NB4 (cell line): ENCODE measurements at regions not wholly inside any gene's neighbourhood (a gene's known extent, or its start where the extent isn't known, plus 50 kb on each side); places are given as distances from the start of the nearest gene placed in this dataset.

ENCODE experiments used
- DNase-seq: peaks from one replicate; pipeline ENCODE4 v3.0.0; 2010; ENCODE audit warnings: low read depth
- H3K4me3 ChIP-seq: one replicate; pipeline ENCODE4 v1.5.1; 2011; ENCODE audit warnings: mild to moderate bottlenecking, low read depth, low read length, moderate library complexity
- MAX ChIP-seq: IDR thresholded peaks from 2 replicates; pipeline ENCODE4 v1.6.1; 2011; ENCODE audit warnings: low read depth, low read length
- MYC ChIP-seq: IDR thresholded peaks from 2 replicates; pipeline ENCODE4 v1.6.1; 2011; ENCODE audit warnings: low read depth, low read length
- POLR2A ChIP-seq: IDR thresholded peaks from 2 replicates; pipeline ENCODE4 v1.6.1; 2011; ENCODE audit warnings: mild to moderate bottlenecking; ENCODE audit not compliant: insufficient read length; ENCODE audit errors: extremely low read depth
- TF ChIP-seq, protein P1 (sequence below): IDR thresholded peaks from one replicate; pipeline ENCODE4 v1.5.1; 2012; ENCODE audit warnings: low read depth, low read length

GRCh38 chr2:196407675-196408264 is 231.7 kb upstream of the CCDC150 start:
- TF ChIP-seq, protein P1, sequence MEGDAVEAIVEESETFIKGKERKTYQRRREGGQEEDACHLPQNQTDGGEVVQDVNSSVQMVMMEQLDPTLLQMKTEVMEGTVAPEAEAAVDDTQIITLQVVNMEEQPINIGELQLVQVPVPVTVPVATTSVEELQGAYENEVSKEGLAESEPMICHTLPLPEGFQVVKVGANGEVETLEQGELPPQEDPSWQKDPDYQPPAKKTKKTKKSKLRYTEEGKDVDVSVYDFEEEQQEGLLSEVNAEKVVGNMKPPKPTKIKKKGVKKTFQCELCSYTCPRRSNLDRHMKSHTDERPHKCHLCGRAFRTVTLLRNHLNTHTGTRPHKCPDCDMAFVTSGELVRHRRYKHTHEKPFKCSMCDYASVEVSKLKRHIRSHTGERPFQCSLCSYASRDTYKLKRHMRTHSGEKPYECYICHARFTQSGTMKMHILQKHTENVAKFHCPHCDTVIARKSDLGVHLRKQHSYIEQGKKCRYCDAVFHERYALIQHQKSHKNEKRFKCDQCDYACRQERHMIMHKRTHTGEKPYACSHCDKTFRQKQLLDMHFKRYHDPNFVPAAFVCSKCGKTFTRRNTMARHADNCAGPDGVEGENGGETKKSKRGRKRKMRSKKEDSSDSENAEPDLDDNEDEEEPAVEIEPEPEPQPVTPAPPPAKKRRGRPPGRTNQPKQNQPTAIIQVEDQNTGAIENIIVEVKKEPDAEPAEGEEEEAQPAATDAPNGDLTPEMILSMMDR: no peak
- no peak for TF ChIP-seq MAX
- no peak for TF ChIP-seq POLR2A
- TF ChIP-seq MYC: no peak

GRCh38 chr2:196409376-196409775 is 230.1 kb upstream of the CCDC150 start:
- H3K4me3 ChIP-seq: no peak overlapping the region
- TF ChIP-seq, protein P1: no peak
- TF ChIP-seq MAX (no peak), POLR2A (no peak), MYC (no peak)
- no peak for DNase-seq

More at GRCh38 chr2:196407675-196408264, 231.7 kb upstream of the CCDC150 start:
- no peak for DNase-seq
- H3K4me3 ChIP-seq: no peak overlapping the region

GRCh38 chr2:196410008-196410407 is 229.5 kb upstream of the CCDC150 start:
- no peak overlapping the region for H3K4me3 ChIP-seq
- DNase-seq: no peak
- TF ChIP-seq MYC (no peak), MAX (no peak), POLR2A (no peak)
- TF ChIP-seq, protein P1: no peak

DNA sequence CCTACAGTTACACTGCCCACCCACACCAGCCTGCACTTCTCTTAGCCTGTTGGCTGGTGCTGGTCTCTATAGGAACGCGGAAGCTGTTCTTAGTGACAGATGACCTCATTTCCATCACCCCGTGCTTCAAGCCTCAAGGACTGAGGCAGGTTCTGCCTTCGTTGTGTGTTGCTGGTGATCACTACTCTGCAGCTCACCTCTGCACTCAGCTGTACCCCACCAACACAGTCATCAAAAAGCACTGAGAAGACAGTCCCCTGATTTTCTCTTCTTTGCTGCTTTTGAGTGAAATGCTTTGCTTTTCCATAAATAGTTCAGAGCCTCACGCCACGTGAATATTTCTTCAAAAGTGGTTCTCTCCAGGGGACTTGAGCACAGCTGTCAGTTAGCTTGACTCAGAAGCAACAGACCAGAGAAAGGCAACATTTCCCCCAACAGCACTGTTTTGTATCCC is 225.7 kb upstream of the CCDC150 start:
- TF ChIP-seq MYC (no peak), MAX (no peak), POLR2A (no peak)
- TF ChIP-seq, protein P1: no peak
- DNase-seq: no peak
- H3K4me3 ChIP-seq: no peak overlapping the region

DNA sequence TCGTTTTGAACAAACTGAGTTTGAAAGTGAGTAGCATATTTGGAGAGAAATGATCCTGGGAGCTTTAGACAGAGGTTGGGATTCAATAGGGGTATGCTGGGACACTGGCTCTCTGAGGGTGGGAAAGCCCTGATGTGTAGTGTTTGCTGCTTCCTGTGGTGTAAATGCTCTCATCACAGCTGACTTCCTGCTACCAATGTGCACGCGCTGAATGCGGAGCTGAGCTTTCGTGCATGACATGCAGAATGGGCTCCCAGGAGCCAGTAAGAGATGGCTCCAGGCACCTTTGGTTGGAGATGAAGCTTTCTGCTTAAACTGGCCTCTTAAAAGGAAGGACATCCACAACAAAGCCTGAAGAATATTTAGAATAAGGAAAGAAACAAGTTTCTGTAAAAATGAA is 224.1 kb upstream of the CCDC150 start:
- DNase-seq: no peak
- TF ChIP-seq MAX (no peak), MYC (no peak), POLR2A (no peak)
- TF ChIP-seq, protein P1: no peak
- no peak overlapping the region for H3K4me3 ChIP-seq
